K562 (cell line): ENCODE measurements at regions not wholly inside any gene's neighbourhood (a gene's known extent, or its start where the extent isn't known, plus 50 kb on each side); places are given as distances from the start of the nearest gene placed in this dataset.

Experiments used
- ADNP ChIP-seq: fragments of 200-800 bp; sonication (Bioruptor generic); IDR thresholded peaks from 2 replicates; pipeline ENCODE4 v1.6.1; 2016; ENCODE audit warnings: missing genetic modification characterization, missing compliant biosample characterization
- YY1 ChIP-seq, 3 experiments: IDR thresholded peaks; 2 replicates each; pipeline ENCODE4 v1.6.1; 2011; ENCODE audit warnings: low read length in 2 of 3, mild to moderate bottlenecking in 2 of 3, moderate library complexity in 2 of 3, borderline replicate concordance in 1 of 3, control low read depth in 1 of 3, low read depth in 1 of 3; ENCODE audit not compliant: insufficient read depth in 3 of 3, insufficient replicate concordance in 2 of 3, control insufficient read depth in 1 of 3, insufficient read length in 1 of 3; ENCODE audit errors: extremely low read depth in 1 of 3

GRCh38 chr5:102579379-102579778, 80.6 kb upstream of the SLCO6A1 start:
- no peak for TF ChIP-seq ADNP (tag)
- TF ChIP-seq YY1 (IDR thresholded peaks at IDR 0.05; ENCODE audit: borderline replicate concordance in 1 of 3, control insufficient read depth in 1 of 3, extremely low read depth in 1 of 3, insufficient read depth in 3 of 3, insufficient read length in 1 of 3, insufficient replicate concordance in 2 of 3, low read depth in 1 of 3, low read length in 2 of 3): no peak
